IPS DF 6.9 (cell line): ENCODE measurements at regions not wholly inside any gene's neighbourhood (a gene's known extent, or its start where the extent isn't known, plus 50 kb on each side); places are given as distances from the start of the nearest gene placed in this dataset.

Experiments
- DNase-seq: peaks from one replicate; pipeline ENCODE4 v3.0.0-alpha.2; 2013; ENCODE audit warnings: low read depth, low spot score
- H3K27ac ChIP-seq: one replicate; pipeline ENCODE4 v1.5.1; 2013; ENCODE audit warnings: low read length, control low read depth
- H3K27me3 ChIP-seq: 2 replicates; pipeline ENCODE4 v1.6.1; 2013; ENCODE audit warnings: mild to moderate bottlenecking, low read length; ENCODE audit not compliant: control insufficient read depth, insufficient read depth
- H3K36me3 ChIP-seq: 2 replicates; pipeline ENCODE4 v1.6.1; 2013; ENCODE audit warnings: low read length; ENCODE audit not compliant: control insufficient read depth, insufficient read depth
- H3K4me1 ChIP-seq: 2 replicates; pipeline ENCODE4 v1.6.1; 2013; ENCODE audit warnings: low read length; ENCODE audit not compliant: control insufficient read depth, insufficient read depth
- H3K4me3 ChIP-seq: 2 replicates; pipeline ENCODE4 v1.5.1; 2013; ENCODE audit warnings: mild to moderate bottlenecking, low read length
- H3K9me3 ChIP-seq: 2 replicates; pipeline ENCODE4 v1.6.1; 2013; ENCODE audit warnings: low read length, inconsistent platforms; ENCODE audit not compliant: control insufficient read depth, insufficient read depth
- WGBS: extraction: QIAGEN DNeasy Blood & Tissue Kit; methylation state at CpG from one replicate; pipeline ENCODE4 v1.1.7; 2013; ENCODE audit warnings: mixed read lengths, missing lambda C conversion rate; ENCODE audit not compliant: insufficient read length, insufficient coverage; 5-methylcytosine and 5-hydroxymethylcytosine counted together

DNA sequence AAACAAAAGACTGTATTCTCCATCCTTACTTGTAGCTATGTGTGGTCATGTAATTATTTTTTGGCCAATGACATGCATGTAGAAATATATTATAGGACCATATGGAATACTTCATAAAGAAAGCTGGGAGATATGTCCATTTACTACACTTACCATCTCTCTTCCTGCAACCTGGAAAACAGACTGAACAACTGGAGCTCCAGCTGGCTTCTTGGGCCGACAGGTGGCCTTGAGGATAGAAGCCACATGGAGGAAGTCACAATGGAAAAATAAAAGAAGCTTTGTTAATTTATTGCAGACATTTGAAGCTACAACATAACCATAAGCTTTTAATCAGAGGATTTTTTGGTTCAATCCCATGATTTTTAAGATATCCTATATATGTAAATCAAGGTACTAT, 167.9 kb upstream of the CBLB start:
- no CpG with 5 or more reads among the region's 1 CpG for WGBS
- no peak for DNase-seq
- H3K4me1 ChIP-seq = no peaks in the 10 kb centered on the region
- no peaks in the 10 kb centered on the region for H3K36me3 ChIP-seq
- H3K9me3 ChIP-seq = no peaks in the 10 kb centered on the region
- no peaks in the 10 kb centered on the region for H3K27me3 ChIP-seq
- no peak overlapping the region for H3K4me3 ChIP-seq
- H3K27ac ChIP-seq = no peak overlapping the region

DNA sequence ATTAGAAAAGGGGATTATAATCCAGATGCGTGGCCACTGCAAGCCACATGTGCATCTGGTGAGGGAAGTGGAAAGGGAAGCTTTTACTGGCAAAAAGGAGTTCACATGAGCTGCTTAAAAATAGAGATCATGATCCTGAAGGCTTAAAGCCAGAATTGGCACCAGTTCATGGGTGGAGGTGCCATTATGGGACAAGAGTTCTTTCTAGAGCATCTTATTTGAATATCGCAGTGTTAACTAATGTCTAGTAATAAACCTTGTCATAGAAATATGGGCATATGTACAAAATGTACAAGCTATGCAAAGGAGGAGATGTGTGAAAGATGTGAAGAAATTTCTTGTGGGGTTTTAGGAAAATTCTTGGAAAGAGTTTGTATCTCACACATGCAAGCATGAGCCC, 178.4 kb upstream of the CBLB start:
- Histone ChIP-seq H3K4me1 (no peaks in the 10 kb centered on the region), H3K9me3 (no peaks in the 10 kb centered on the region; the same call in 1 of the 2 replicates), H3K27me3 (no peaks in the 10 kb centered on the region), H3K27ac (no peak overlapping the region), H3K36me3 (no peaks in the 10 kb centered on the region), H3K4me3 (no peak overlapping the region)
- WGBS = no CpG with 5 or more reads among the region's 2 CpGs
- no peak for DNase-seq

DNA sequence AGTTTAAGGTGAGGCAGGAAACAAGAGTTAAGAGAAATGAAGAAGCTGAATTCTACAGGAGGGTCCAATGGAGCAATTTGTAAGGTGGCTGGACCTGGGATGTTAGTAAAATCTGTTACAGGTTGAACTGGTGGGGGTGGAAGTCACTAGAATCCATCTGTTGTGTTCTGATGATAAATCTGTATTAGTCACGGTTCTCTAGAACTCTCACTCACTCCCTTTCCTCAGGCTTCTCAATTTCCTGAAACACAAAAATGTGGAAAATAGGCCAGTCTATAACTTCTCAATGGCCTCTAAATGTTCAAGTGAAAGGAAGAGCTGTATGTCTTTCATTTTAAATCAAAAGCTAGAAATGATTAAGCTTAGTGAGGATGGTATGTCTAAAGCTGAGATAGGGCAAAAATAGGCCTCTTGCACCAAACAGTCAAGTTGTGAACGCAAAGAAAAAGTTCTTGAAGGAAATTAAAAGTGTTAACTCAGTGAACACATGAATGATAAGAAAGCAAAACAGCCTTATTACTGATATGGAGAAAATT, 180.2 kb upstream of the CBLB start:
- DNase-seq = no peak
- no peak overlapping the region for H3K27ac ChIP-seq

DNA sequence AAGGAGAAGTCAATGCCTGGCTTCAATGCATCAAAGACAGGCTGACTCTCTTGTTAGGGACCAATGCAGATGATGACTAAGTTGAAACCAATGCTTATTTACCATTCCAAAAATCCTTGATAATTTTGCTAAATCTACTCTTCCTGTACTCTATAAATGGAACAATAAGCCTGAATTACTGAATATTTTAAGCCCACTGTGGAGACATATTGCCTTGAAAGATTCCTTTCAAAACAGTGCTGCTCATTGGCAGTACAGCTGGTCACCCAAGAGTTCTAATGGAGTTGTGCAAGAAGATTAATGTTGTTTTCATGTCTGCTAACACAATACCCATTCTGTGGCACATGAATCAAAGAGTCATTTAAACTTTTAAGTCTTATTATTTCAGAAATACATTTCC, 181.0 kb upstream of the CBLB start:
- Histone ChIP-seq H3K4me1 (no peaks in the 10 kb centered on the region), H3K27me3 (no peaks in the 10 kb centered on the region), H3K27ac (no peak overlapping the region), H3K36me3 (no peaks in the 10 kb centered on the region), H3K4me3 (no peak overlapping the region), H3K9me3 (no peaks in the 10 kb centered on the region; the same call in 1 of the 2 replicates)
- no peak for DNase-seq

More for the DNA sequence above, 180.2 kb upstream of the CBLB start:
- Histone ChIP-seq H3K9me3 (no peaks in the 10 kb centered on the region; the same call in 1 of the 2 replicates), H3K27me3 (no peaks in the 10 kb centered on the region), H3K4me1 (no peaks in the 10 kb centered on the region), H3K36me3 (no peaks in the 10 kb centered on the region), H3K4me3 (no peak overlapping the region)
- WGBS = no CpG with 5 or more reads among the region's 2 CpGs

DNA sequence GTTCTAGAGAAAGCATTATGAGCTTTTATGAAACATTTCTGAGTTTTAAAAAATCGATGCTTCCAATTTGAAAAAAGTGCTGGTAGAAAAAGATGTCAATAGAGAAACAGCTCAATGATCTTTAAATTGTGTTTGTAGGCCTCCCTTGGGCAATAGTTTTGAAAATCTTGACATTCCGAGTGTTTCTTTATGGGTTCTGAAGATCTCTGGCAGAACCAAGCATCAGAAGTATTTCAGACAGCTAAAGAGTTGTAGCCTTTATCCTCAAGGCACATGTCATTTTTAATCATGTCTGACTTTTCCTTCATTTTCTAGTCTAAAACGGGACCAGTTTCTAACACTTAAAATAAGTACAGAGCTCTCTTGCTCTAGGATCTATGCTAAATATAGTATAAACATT, 188.1 kb upstream of the CBLB start:
- no peak overlapping the region for H3K4me3 ChIP-seq
- no peaks in the 10 kb centered on the region for H3K9me3 ChIP-seq
- no peaks in the 10 kb centered on the region for H3K36me3 ChIP-seq
- no CpG with 5 or more reads among the region's 3 CpGs for WGBS
- DNase-seq = no peak
- no peaks in the 10 kb centered on the region for H3K27me3 ChIP-seq
- no peak overlapping the region for H3K27ac ChIP-seq
- no peaks in the 10 kb centered on the region for H3K4me1 ChIP-seq

DNA sequence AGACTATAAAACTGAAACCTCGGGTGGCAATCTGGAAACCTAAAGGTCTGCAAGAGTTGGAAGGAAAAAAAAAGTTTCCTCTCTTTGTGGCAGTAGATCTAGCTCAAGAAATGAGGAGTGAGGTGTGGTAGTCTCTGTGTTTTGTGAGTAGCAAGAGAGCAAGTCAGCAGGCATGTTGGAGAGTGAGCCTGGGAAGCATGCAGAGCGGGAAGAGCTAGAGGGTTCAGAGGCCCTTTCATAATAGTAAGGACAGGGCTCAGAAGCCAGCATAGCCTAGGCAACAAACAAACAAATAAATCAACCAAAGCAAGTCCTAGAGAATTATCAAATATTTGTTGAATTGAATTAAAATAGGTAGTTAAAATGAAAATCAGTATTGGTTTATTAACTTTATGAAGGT, 189.7 kb upstream of the CBLB start:
- H3K4me1 ChIP-seq = no peaks in the 10 kb centered on the region
- no peak overlapping the region for H3K4me3 ChIP-seq
- H3K9me3 ChIP-seq = no peaks in the 10 kb centered on the region
- H3K27ac ChIP-seq = no peak overlapping the region
- no CpG with 5 or more reads among the region's 2 CpGs for WGBS
- H3K27me3 ChIP-seq = no peaks in the 10 kb centered on the region
- no peaks in the 10 kb centered on the region for H3K36me3 ChIP-seq
- no peak for DNase-seq

DNA sequence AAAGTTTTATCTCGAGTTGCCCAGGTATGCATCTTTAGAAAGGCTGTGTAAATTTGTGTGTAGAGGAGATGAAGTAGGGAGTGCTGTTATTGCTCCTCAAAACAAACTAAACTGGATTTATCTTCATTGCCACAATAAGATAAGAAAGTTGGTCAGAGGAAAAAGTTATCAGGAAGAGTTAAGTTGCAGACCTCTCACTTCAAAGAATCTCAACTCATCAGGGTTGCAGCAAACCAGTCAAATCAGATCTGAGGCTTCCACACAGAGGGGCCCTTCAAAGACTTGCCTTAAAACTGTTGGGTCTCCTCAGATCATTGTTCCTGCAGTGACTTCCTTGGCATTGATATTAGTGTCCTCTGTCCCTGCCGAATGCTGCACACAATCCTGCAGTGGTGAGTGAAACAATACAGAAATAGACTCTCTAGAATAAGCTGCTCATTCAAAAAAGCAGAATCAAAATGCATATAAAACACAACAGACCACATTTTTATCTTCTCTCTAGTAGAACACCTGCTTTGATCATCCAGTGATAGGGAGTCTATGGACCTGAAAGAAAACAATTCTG, 191.2 kb upstream of the CBLB start:
- WGBS = no CpG with 5 or more reads among the region's 2 CpGs
- Histone ChIP-seq H3K4me3 (no peak overlapping the region), H3K9me3 (no peaks in the 10 kb centered on the region), H3K36me3 (no peaks in the 10 kb centered on the region), H3K27me3 (no peaks in the 10 kb centered on the region), H3K4me1 (no peaks in the 10 kb centered on the region), H3K27ac (no peak overlapping the region)
- DNase-seq = no peak

DNA sequence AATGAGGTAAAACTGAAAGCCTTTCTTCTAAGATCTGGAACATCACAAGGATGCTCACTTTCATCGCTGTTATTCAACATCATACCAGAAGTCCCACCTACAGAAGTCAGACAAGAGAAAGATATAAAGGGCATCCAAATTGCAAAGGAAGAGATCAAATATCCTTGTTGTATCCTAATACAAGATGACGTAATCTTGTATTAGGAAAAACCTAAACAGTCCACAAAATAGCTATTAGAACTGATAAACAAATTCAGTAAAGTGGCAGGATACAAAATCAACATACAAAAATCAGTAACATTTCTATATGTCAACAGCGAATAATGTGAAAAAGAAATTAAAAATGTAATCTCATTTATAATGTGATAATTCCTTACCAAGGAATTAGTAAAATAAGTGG, 195.1 kb upstream of the CBLB start:
- no peaks in the 10 kb centered on the region for H3K4me1 ChIP-seq
- no peak overlapping the region for H3K27ac ChIP-seq
- no peaks in the 10 kb centered on the region for H3K36me3 ChIP-seq
- no CpG with 5 or more reads among the region's 3 CpGs for WGBS
- no peak for DNase-seq
- no peaks in the 10 kb centered on the region for H3K9me3 ChIP-seq
- H3K4me3 ChIP-seq = no peak overlapping the region
- no peaks in the 10 kb centered on the region for H3K27me3 ChIP-seq

DNA sequence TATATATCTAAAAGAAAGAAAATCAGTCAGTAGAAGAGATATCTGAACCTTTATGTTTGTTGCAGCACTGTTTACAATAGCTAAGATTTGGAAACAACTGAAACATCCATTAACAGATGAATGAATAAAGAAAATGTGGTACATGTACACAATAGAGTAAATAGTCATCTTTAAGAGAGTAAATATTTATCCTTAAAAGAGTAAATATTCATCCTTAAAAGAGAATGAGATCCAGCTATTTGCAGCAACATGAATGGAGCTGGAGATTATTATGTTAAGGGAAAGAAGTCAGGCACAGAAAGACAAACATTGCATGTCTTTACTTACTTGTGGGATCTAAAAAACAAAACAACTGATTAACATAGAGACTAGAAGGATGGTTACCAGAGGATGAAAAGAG, 197.0 kb upstream of the CBLB start:
- Histone ChIP-seq H3K36me3 (no peaks in the 10 kb centered on the region), H3K9me3 (no peaks in the 10 kb centered on the region), H3K4me1 (no peaks in the 10 kb centered on the region), H3K27me3 (no peaks in the 10 kb centered on the region), H3K27ac (no peak overlapping the region), H3K4me3 (no peak overlapping the region)
- no peak for DNase-seq

DNA sequence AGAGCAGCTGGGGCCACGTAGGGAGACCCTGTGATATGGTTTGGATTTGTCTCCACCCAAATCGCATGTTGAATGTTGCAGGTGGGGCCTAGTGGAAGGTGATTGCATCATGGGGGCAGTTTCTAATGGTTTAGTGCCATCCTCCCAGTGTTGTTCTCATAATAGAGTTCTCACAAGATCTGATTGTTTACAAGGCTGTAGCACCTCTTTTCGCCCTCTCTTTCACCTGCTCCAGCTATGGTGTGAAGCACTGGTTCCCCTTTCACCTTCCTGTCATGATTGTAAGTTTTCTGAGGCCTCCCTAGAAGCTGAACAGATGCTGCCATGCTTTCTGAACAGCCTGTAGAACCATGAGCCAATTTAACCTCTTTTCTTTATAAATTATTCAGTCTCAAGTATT, 198.9 kb upstream of the CBLB start:
- H3K4me1 ChIP-seq = no peaks in the 10 kb centered on the region

DNA sequence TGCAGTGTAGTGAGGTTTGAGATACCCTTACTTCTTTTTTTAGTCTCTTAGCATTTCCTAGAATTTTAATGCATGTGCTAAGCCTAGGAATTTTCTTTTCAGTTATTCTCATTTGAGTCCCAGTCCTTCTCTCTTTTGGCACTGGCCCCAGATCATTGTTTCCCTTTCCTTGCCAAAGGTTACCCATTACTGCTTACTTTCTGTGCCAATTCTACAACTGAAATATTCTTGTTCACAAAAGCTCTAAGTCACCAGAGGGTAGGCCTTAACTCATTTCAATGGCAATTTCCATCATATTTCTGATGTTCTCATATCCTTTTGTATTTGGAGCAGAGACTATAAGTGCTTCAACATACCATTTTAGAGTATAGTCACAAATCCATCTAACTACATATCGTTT, 199.6 kb upstream of the CBLB start:
- no peaks in the 10 kb centered on the region for H3K36me3 ChIP-seq
- no CpG with 5 or more reads among the region's 1 CpG for WGBS
- H3K9me3 ChIP-seq = no peaks in the 10 kb centered on the region
- no peak overlapping the region for H3K27ac ChIP-seq
- H3K4me1 ChIP-seq = no peaks in the 10 kb centered on the region
- no peak for DNase-seq
- no peak overlapping the region for H3K4me3 ChIP-seq
- no peaks in the 10 kb centered on the region for H3K27me3 ChIP-seq

More for the DNA sequence above, 198.9 kb upstream of the CBLB start:
- WGBS = no CpG with 5 or more reads among the region's 3 CpGs
- Histone ChIP-seq H3K27ac (no peak overlapping the region), H3K9me3 (no peaks in the 10 kb centered on the region), H3K4me3 (no peak overlapping the region), H3K27me3 (no peaks in the 10 kb centered on the region), H3K36me3 (no peaks in the 10 kb centered on the region)
- no peak for DNase-seq
